Aorta (tissue), 5 donors: ENCODE measurements at regions not wholly inside any gene's neighbourhood (a gene's known extent, or its start where the extent isn't known, plus 50 kb on each side); places are given as distances from the start of the nearest gene placed in this dataset.
"Not testable (repeated sequence)": the region's sequence is repeated elsewhere in the genome, so short reads cannot be mapped to it uniquely, and the experiment has no call there.

Source experiments
- ATAC-seq: fragments of 200-7000 bp; cut with Tn5 transposase; one replicate; pipeline ENCODE4 v1.9.1; 2022; ENCODE audit warnings: moderate library complexity; ENCODE audit not compliant: low FRiP score
- DNase-seq, 2 donors: peaks; one replicate each; pipeline ENCODE4 v3.0.0-alpha.2; 2020
- H3K27ac ChIP-seq, 2 donors: one replicate each; pipeline ENCODE4 v1.5.1; 2013; ENCODE audit warnings: low read length in 2 of 2, mild to moderate bottlenecking in 2 of 2, moderate library complexity in 2 of 2, control low read depth in 1 of 2, inconsistent platforms in 1 of 2, low read depth in 1 of 2
- H3K27me3 ChIP-seq, 2 donors: one replicate each; pipeline ENCODE4 v1.6.1; 2013; ENCODE audit warnings: control low read depth in 1 of 2, low read length in 1 of 2, mild to moderate bottlenecking in 1 of 2, moderate library complexity in 1 of 2; ENCODE audit not compliant: insufficient read depth in 2 of 2, control insufficient read depth in 1 of 2
- H3K36me3 ChIP-seq, 2 donors: one replicate each; pipeline ENCODE4 v1.6.1; 2013; ENCODE audit warnings: control low read depth in 1 of 2, low read length in 1 of 2, mild to moderate bottlenecking in 1 of 2; ENCODE audit not compliant: insufficient read depth in 2 of 2, control insufficient read depth in 1 of 2
- H3K4me1 ChIP-seq, 2 donors: one replicate each; pipeline ENCODE4 v1.6.1; 2013; ENCODE audit warnings: low read length in 2 of 2, control low read depth in 1 of 2, mild to moderate bottlenecking in 1 of 2, moderate library complexity in 1 of 2; ENCODE audit not compliant: insufficient read depth in 2 of 2, control insufficient read depth in 1 of 2
- H3K4me3 ChIP-seq, 2 donors: one replicate each; pipeline ENCODE4 v1.5.1; 2013; ENCODE audit warnings: low read length in 2 of 2, control low read depth in 1 of 2, mild to moderate bottlenecking in 1 of 2
- H3K9me3 ChIP-seq: one replicate; pipeline ENCODE4 v1.6.1; 2013; ENCODE audit warnings: mild to moderate bottlenecking, low read length; ENCODE audit not compliant: control insufficient read depth
- WGBS, 2 donors: extraction: QIAGEN DNeasy Blood & Tissue Kit; methylation state at CpG; one replicate each; pipeline ENCODE4 v1.1.7; 2013; 5-methylcytosine and 5-hydroxymethylcytosine counted together
- intact Hi-C, 2 donors: fragments of 100-400 bp; cut with DNase I; formaldehyde crosslinking; loops; one replicate each; pipeline versions ENCODE4 v1.14.2 to v1.15.0; 2022
- donor health status: healthy with polysubstance abuse.
- donor health status: Bipolar disorder and iron deficiency.
- donor health status: DM: no; HTN: no; CAD: no.
- donor health status: DM: no; HTN: no; CAD: no.
- donor health status: DM: yes; HTN: yes; CAD: no.

- no peak overlapping the region for H3K4me3 ChIP-seq
- 84 to 85% methylated on average over 6 of the region's 6 CpGs for whole genome bisulfite sequencing, 2 donors
- ATAC-seq, result no peak
- no peaks in the 10 kb centered on the region for H3K27me3 ChIP-seq
- H3K27ac ChIP-seq, result no peak overlapping the region
- H3K36me3 ChIP-seq, result no peaks in the 10 kb centered on the region
- H3K4me1 ChIP-seq, result no peaks in the 10 kb centered on the region
- intact Hi-C loops, result no loop called here
- no peak for DNase-seq
- no peaks in the 10 kb centered on the region for H3K9me3 ChIP-seq
Observed at GRCh38 chr3:72505539-72506405, 342.5 kb downstream of the SHQ1 start.

- ATAC-seq, H3K4me3 ChIP-seq, DNase-seq, H3K36me3 ChIP-seq, H3K4me1 ChIP-seq, intact Hi-C loops, H3K27me3 ChIP-seq, H3K27ac ChIP-seq, H3K9me3 ChIP-seq: not testable (repeated sequence)
- 86 to 90% methylated on average over 7 of the region's 7 CpGs for WGBS, 2 donors
Observed at GRCh38 chr3:72497501-72497900, 350.7 kb downstream of the SHQ1 start.

- intact Hi-C loops, result no loop called here
- no peak overlapping the region for H3K4me3 ChIP-seq
- H3K9me3 ChIP-seq, result no peaks in the 10 kb centered on the region
- no peaks in the 10 kb centered on the region for H3K4me1 ChIP-seq
- no peaks in the 10 kb centered on the region for H3K36me3 ChIP-seq
- DNase-seq (no peak), ATAC-seq (no peak)
- WGBS, 2 donors, result 68 to 70% methylated on average over 4 of the region's 4 CpGs
- H3K27ac ChIP-seq, result no peak overlapping the region
- no peaks in the 10 kb centered on the region for H3K27me3 ChIP-seq
Observed at GRCh38 chr3:72496051-72496670, 352.1 kb downstream of the SHQ1 start.

GRCh38 chr3:72494626-72495025 lies 353.6 kb downstream of the SHQ1 start:
- H3K4me3 ChIP-seq, result no peak overlapping the region
- intact Hi-C loops, result no loop called here
- no peaks in the 10 kb centered on the region for H3K36me3 ChIP-seq
- no peak for ATAC-seq
- no peak for DNase-seq
- no peak overlapping the region for H3K27ac ChIP-seq
- H3K27me3 ChIP-seq, result no peaks in the 10 kb centered on the region
- no peaks in the 10 kb centered on the region for H3K9me3 ChIP-seq
- H3K4me1 ChIP-seq, result no peaks in the 10 kb centered on the region
- WGBS, 2 donors, result 4 to 12% methylated on average over 2 of the region's 2 CpGs

- WGBS, 2 donors, result 93 to 97% methylated on average over 4 of the region's 4 CpGs
- intact Hi-C loops, result no loop called here
- Histone ChIP-seq H3K36me3 (no peaks in the 10 kb centered on the region), H3K4me1 (no peaks in the 10 kb centered on the region), H3K27ac (no peak overlapping the region), H3K27me3 (no peaks in the 10 kb centered on the region), H3K4me3 (no peak overlapping the region), H3K9me3 (no peaks in the 10 kb centered on the region)
- ATAC-seq, result no peak
- DNase-seq, result no peak
Observed at GRCh38 chr3:72494130-72494529, 354.1 kb downstream of the SHQ1 start.

GRCh38 chr3:72492240-72492639 lies 356.0 kb downstream of the SHQ1 start:
- H3K4me1 ChIP-seq, result no peaks in the 10 kb centered on the region
- H3K9me3 ChIP-seq, result no peaks in the 10 kb centered on the region
- H3K36me3 ChIP-seq, result no peaks in the 10 kb centered on the region
- WGBS, 2 donors, result 72 to 87% methylated on average over 2 of the region's 2 CpGs
- H3K27ac ChIP-seq, result no peak overlapping the region
- peak; percentile 76 to 84 for DNase-seq
- intact Hi-C loops, result no loop called here
- peak; percentile 53 for ATAC-seq
- H3K27me3 ChIP-seq, result no peaks in the 10 kb centered on the region
- H3K4me3 ChIP-seq, result no peak overlapping the region

GRCh38 chr3:72490688-72491435 lies 357.4 kb downstream of the SHQ1 start:
- WGBS, 2 donors, result 92 to 93% methylated on average over 6 of the region's 6 CpGs
- no peak for ATAC-seq

GRCh38 chr3:72489901-72490300 lies 358.3 kb downstream of the SHQ1 start:
- no peak for ATAC-seq
- Histone ChIP-seq H3K27me3 (no peaks in the 10 kb centered on the region), H3K4me1 (peaks cover 0 to 4% of the 10 kb centered on the region in 2 donors), H3K9me3 (no peaks in the 10 kb centered on the region), H3K36me3 (no peaks in the 10 kb centered on the region), H3K27ac (no peak overlapping the region), H3K4me3 (no peak overlapping the region)
- 90 to 96% methylated on average over 7 of the region's 7 CpGs for WGBS, 2 donors
- DNase-seq, result no peak
- intact Hi-C loops, result no loop called here

More at GRCh38 chr3:72490688-72491435, 357.4 kb downstream of the SHQ1 start:
- H3K27me3 ChIP-seq, result no peaks in the 10 kb centered on the region
- H3K27ac ChIP-seq, result no peak overlapping the region
- peak in 1 of 2 donors; percentile 55 for DNase-seq
- no peaks in the 10 kb centered on the region for H3K9me3 ChIP-seq
- peaks cover 0 to 2% of the 10 kb centered on the region in 2 donors for H3K4me1 ChIP-seq
- no peaks in the 10 kb centered on the region for H3K36me3 ChIP-seq
- intact Hi-C loops, result no loop called here
- no peak overlapping the region for H3K4me3 ChIP-seq
